ENCODE measurements at regions not wholly inside any gene's neighbourhood (a gene's known extent, or its start where the extent isn't known, plus 50 kb on each side); places are given as distances from the start of the nearest gene placed in this dataset.

- TF ChIP-seq CTCF (conservative IDR thresholded peaks at IDR 0.05; ENCODE audit: low read depth) = no peak
- no peak for DNase-seq (ENCODE audit: low spot score)
- H3K27ac ChIP-seq = no peak overlapping the region
- ChIA-PET CTCF (no interaction called here), POLR2A (ENCODE audit: low non-redundant PET) (no interaction called here)
These were observed 99.8 kb upstream of the WSCD2 start for GRCh38 chr12:108029051-108029835.

GRCh38 chr12:108033090-108033489 lies 96.0 kb upstream of the WSCD2 start:
- POLR2A ChIA-PET (ENCODE audit: low non-redundant PET) = no interaction called here
- CTCF ChIA-PET = no interaction called here
- no peak overlapping the region for H3K27ac ChIP-seq
- no peak for DNase-seq (ENCODE audit: low spot score)
- no peak for TF ChIP-seq CTCF (conservative IDR thresholded peaks at IDR 0.05; ENCODE audit: low read depth)

GRCh38 chr12:108035372-108035771 lies 93.7 kb upstream of the WSCD2 start:
- DNase-seq (ENCODE audit: low spot score) = no peak
- POLR2A ChIA-PET (ENCODE audit: low non-redundant PET) = no interaction called here
- CTCF ChIA-PET = no interaction called here
- no peak for TF ChIP-seq CTCF (conservative IDR thresholded peaks at IDR 0.05; ENCODE audit: low read depth)
- no peak overlapping the region for H3K27ac ChIP-seq

GRCh38 chr12:108037960-108038359 lies 91.1 kb upstream of the WSCD2 start:
- no peak for DNase-seq (ENCODE audit: low spot score)
- ChIA-PET POLR2A (ENCODE audit: low non-redundant PET) (no interaction called here), CTCF (interaction anchor here (0.8 kb wide), 1 partner anchor 1554 kb away, joined by 4 read pairs; no protein-coding TSS in a partner anchor)
- H3K27ac ChIP-seq = no peak overlapping the region
- TF ChIP-seq CTCF (conservative IDR thresholded peaks at IDR 0.05; ENCODE audit: low read depth) = no peak

GRCh38 chr12:108039794-108040193 lies 89.3 kb upstream of the WSCD2 start:
- no peak for TF ChIP-seq CTCF (conservative IDR thresholded peaks at IDR 0.05; ENCODE audit: low read depth)
- ChIA-PET CTCF (no interaction called here), POLR2A (ENCODE audit: low non-redundant PET) (no interaction called here)

GRCh38 chr12:108040947-108041346 lies 88.1 kb upstream of the WSCD2 start:
- CTCF ChIA-PET = no interaction called here
- POLR2A ChIA-PET (ENCODE audit: low non-redundant PET) = no interaction called here
- DNase-seq (ENCODE audit: low spot score) = no peak
- H3K27ac ChIP-seq = no peak overlapping the region
- no peak for TF ChIP-seq CTCF (conservative IDR thresholded peaks at IDR 0.05; ENCODE audit: low read depth)

More at GRCh38 chr12:108039794-108040193, 89.3 kb upstream of the WSCD2 start:
- no peak for DNase-seq (ENCODE audit: low spot score)
- H3K27ac ChIP-seq = no peak overlapping the region

Data from RWPE1 (cell line).